Vagina (tissue), 2 donors: ENCODE measurements at regions not wholly inside any gene's neighbourhood (a gene's known extent, or its start where the extent isn't known, plus 50 kb on each side); places are given as distances from the start of the nearest gene placed in this dataset.
A peak's percentile ranks its signal among the peaks of the same experiment; 100 is the strongest.

Source experiments
- DNase-seq, 2 donors: peaks; one replicate each; pipeline ENCODE4 v3.0.0-alpha.2; 2017; ENCODE audit errors: extremely low spot score in 2 of 2
- H3K27ac ChIP-seq: fragments of 200-600 bp; sonication (generic); one replicate; pipeline ENCODE4 v1.5.1; 2019
- H3K27me3 ChIP-seq: fragments of 200-600 bp; sonication (generic); one replicate; pipeline ENCODE4 v1.5.1; 2019
- H3K36me3 ChIP-seq, 2 donors: fragments of 200-600 bp; sonication (generic); one replicate each; pipeline ENCODE4 v1.5.1; 2017 to 2019
- H3K4me1 ChIP-seq: fragments of 200-600 bp; sonication (generic); one replicate; pipeline ENCODE4 v1.5.1; 2019
- H3K4me3 ChIP-seq, 2 donors: fragments of 200-600 bp; sonication (generic); 1 replicate in 1 of 2; 2 replicates in 1 of 2; pipeline ENCODE4 v1.5.1; 2016 to 2019
- H3K9me3 ChIP-seq: fragments of 200-600 bp; sonication (generic); one replicate; pipeline ENCODE4 v1.5.1; 2019
- CTCF ChIP-seq, 3 experiments: fragments of 450-650 bp in 2 of 3; fragments of 200-600 bp in 1 of 3; sonication (generic) in 1 of 3; IDR thresholded peaks; one replicate each; pipeline ENCODE4 v1.5.1; 2017 to 2019; ENCODE audit warnings: antibody characterized with exemption in 3 of 3, mild to moderate bottlenecking in 2 of 3, moderate library complexity in 2 of 3
- POLR2A ChIP-seq, 2 donors: fragments of 450-650 bp; IDR thresholded peaks; one replicate each; pipeline ENCODE4 v1.6.1; 2017; ENCODE audit warnings: antibody characterized with exemption in 2 of 2, mild to moderate bottlenecking in 2 of 2, moderate library complexity in 2 of 2
- POLR2AphosphoS5 ChIP-seq, 2 donors: sonication (generic); formaldehyde crosslinking; IDR thresholded peaks; one replicate each; pipeline ENCODE4 v1.9.0; 2017; ENCODE audit warnings: antibody characterized with exemption in 2 of 2, mild to moderate bottlenecking in 2 of 2, low read depth in 1 of 2; ENCODE audit not compliant: insufficient read depth in 1 of 2
- intact Hi-C: fragments of 100-400 bp; cut with DNase I; formaldehyde crosslinking; loops from one replicate; pipeline ENCODE4 v1.15.1; 2023

- H3K9me3 ChIP-seq = no peaks in the 10 kb centered on the region
- intact Hi-C loops = no loop called here
- H3K36me3 ChIP-seq = no peaks in the 10 kb centered on the region
- DNase-seq = no peak
- no peak overlapping the region for H3K4me3 ChIP-seq
- no peak overlapping the region for H3K27ac ChIP-seq
- H3K4me1 ChIP-seq = no peaks in the 10 kb centered on the region
- H3K27me3 ChIP-seq = no peaks in the 10 kb centered on the region
- TF ChIP-seq POLR2AphosphoS5 (IDR thresholded peaks at IDR 0.05; ENCODE audit: insufficient read depth in 1 of 2, low read depth in 1 of 2) = no peak
- no peak for TF ChIP-seq POLR2A (IDR thresholded peaks at IDR 0.05)
- no peak for TF ChIP-seq CTCF (IDR thresholded peaks at IDR 0.05)
These were observed 92.5 kb upstream of the RBBP8 start for GRCh38 chr18:22840606-22841144.

- intact Hi-C loops = no loop called here
- Histone ChIP-seq H3K27me3 (no peaks in the 10 kb centered on the region), H3K9me3 (no peaks in the 10 kb centered on the region), H3K27ac (no peak overlapping the region), H3K36me3 (no peaks in the 10 kb centered on the region), H3K4me3 (no peak overlapping the region), H3K4me1 (peaks cover 10% of the 10 kb centered on the region)
- TF ChIP-seq POLR2AphosphoS5 (IDR thresholded peaks at IDR 0.05; ENCODE audit: insufficient read depth in 1 of 2, low read depth in 1 of 2) = no peak
- TF ChIP-seq POLR2A (IDR thresholded peaks at IDR 0.05) = no peak
- TF ChIP-seq CTCF (IDR thresholded peaks at IDR 0.05) = no peak
- no peak for DNase-seq
These were observed 91.3 kb upstream of the RBBP8 start for GRCh38 chr18:22841840-22842239.

GRCh38 chr18:22844190-22844589 lies 88.9 kb upstream of the RBBP8 start:
- TF ChIP-seq POLR2AphosphoS5 (IDR thresholded peaks at IDR 0.05; ENCODE audit: insufficient read depth in 1 of 2, low read depth in 1 of 2) = no peak
- TF ChIP-seq CTCF (IDR thresholded peaks at IDR 0.05) = no peak
- TF ChIP-seq POLR2A (IDR thresholded peaks at IDR 0.05) = no peak
- Histone ChIP-seq H3K4me3 (no peak overlapping the region), H3K9me3 (no peaks in the 10 kb centered on the region), H3K27ac (no peak overlapping the region), H3K4me1 (peaks cover 23% of the 10 kb centered on the region), H3K27me3 (no peaks in the 10 kb centered on the region), H3K36me3 (no peaks in the 10 kb centered on the region)
- DNase-seq = no peak
- intact Hi-C loops = no loop called here

GRCh38 chr18:22844628-22845027 lies 88.5 kb upstream of the RBBP8 start:
- intact Hi-C loops = no loop called here
- Histone ChIP-seq H3K36me3 (no peaks in the 10 kb centered on the region), H3K27ac (no peak overlapping the region), H3K27me3 (no peaks in the 10 kb centered on the region), H3K4me1 (peaks cover 23% of the 10 kb centered on the region), H3K4me3 (no peak overlapping the region), H3K9me3 (no peaks in the 10 kb centered on the region)
- DNase-seq = no peak
- TF ChIP-seq POLR2A (IDR thresholded peaks at IDR 0.05) (no peak), CTCF (IDR thresholded peaks at IDR 0.05) (no peak), POLR2AphosphoS5 (IDR thresholded peaks at IDR 0.05; ENCODE audit: insufficient read depth in 1 of 2, low read depth in 1 of 2) (no peak)

GRCh38 chr18:22846088-22846683 lies 86.9 kb upstream of the RBBP8 start:
- intact Hi-C loops = no loop called here
- no peak for DNase-seq
- no peaks in the 10 kb centered on the region for H3K27me3 ChIP-seq
- H3K36me3 ChIP-seq = no peaks in the 10 kb centered on the region
- no peak for TF ChIP-seq POLR2AphosphoS5 (IDR thresholded peaks at IDR 0.05; ENCODE audit: insufficient read depth in 1 of 2, low read depth in 1 of 2)
- no peak for TF ChIP-seq POLR2A (IDR thresholded peaks at IDR 0.05)
- peak in 2 of 3 experiments; percentile 18 to 38 for TF ChIP-seq CTCF (IDR thresholded peaks at IDR 0.05)
- no peak overlapping the region for H3K4me3 ChIP-seq
- peak overlapping the region; percentile 45 for H3K27ac ChIP-seq
- peaks cover 23% of the 10 kb centered on the region for H3K4me1 ChIP-seq
- no peaks in the 10 kb centered on the region for H3K9me3 ChIP-seq
